Stimulated activated naive CD8-positive, alpha-beta T cell treated with anti-CD3 and anti-CD28 coated beads, Interleukin-15, amount 100 ng/mL, for 72 hours (primary cell): ENCODE measurements at regions not wholly inside any gene's neighbourhood (a gene's known extent, or its start where the extent isn't known, plus 50 kb on each side); places are given as distances from the start of the nearest gene placed in this dataset.

ENCODE experiments used
- ATAC-seq: fragments of 150-1000 bp; cut with Tn5 transposase; 2 replicates; pipeline ENCODE4 v1.10.0; 2021; ENCODE audit warnings: mild to moderate bottlenecking, moderate library complexity
- DNase-seq, 2 donors: peaks; one replicate each; pipeline ENCODE4 v3.0.0; 2021 to 2022
- H3K27ac Mint-ChIP-seq, 2 donors: one replicate each; pipeline ENCODE4 v1.8.0; 2022; ENCODE audit warnings: mild to moderate bottlenecking in 2 of 2, mixed read lengths in 2 of 2, moderate library complexity in 2 of 2
- H3K27me3 Mint-ChIP-seq: one replicate; pipeline ENCODE4 v1.8.0; 2022; ENCODE audit warnings: mixed read lengths
- H3K4me1 Mint-ChIP-seq: one replicate; pipeline ENCODE4 v1.8.0; 2022; ENCODE audit warnings: mild to moderate bottlenecking, mixed read lengths
- H3K4me3 Mint-ChIP-seq, 2 donors: one replicate each; pipeline ENCODE4 v1.8.0; 2022; ENCODE audit warnings: mild to moderate bottlenecking in 2 of 2, mixed read lengths in 2 of 2, moderate library complexity in 1 of 2
- H3K9me3 Mint-ChIP-seq, 2 donors: one replicate each; pipeline ENCODE4 v1.8.0; 2022; ENCODE audit warnings: mixed read lengths in 2 of 2

GRCh38 chr3:139283301-139283700 lies 60.5 kb upstream of the MRPS22 start:
- H3K4me3 Mint-ChIP-seq: no peak overlapping the region
- no peak for ATAC-seq
- H3K27ac Mint-ChIP-seq: no peak overlapping the region

GRCh38 chr3:139284221-139284620 lies 59.6 kb upstream of the MRPS22 start:
- Mint-ChIP-seq H3K27ac (no peak overlapping the region), H3K9me3 (no peaks in the 10 kb centered on the region), H3K4me1 (no peaks in the 10 kb centered on the region), H3K27me3 (peaks cover 16% of the 10 kb centered on the region), H3K4me3 (no peak overlapping the region)
- DNase-seq (no peak), ATAC-seq (no peak)

More at GRCh38 chr3:139283301-139283700, 60.5 kb upstream of the MRPS22 start:
- Mint-ChIP-seq H3K9me3 (no peaks in the 10 kb centered on the region), H3K27me3 (peaks cover 25% of the 10 kb centered on the region), H3K4me1 (no peaks in the 10 kb centered on the region)
- DNase-seq: no peak

DNA sequence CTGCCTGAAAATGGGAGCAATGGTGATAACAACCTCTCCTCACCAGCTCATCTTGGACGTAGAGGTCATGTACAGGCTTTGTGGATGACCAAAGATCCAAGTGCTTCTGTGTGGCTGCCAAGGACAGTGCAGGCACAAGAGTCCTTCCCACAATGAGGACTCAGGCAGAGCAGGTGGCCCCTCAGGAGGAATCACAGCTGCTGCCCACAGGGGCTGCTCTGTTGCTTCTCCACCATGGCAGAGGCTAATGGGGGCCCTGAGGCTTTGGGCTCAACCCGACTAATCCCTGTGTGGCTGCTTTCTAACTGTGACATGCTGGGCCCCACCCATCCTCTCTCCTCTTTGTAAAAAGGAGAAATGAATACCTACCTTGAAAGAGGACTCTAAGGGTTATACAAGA lies 58.1 kb upstream of the MRPS22 start:
- peaks cover 8% of the 10 kb centered on the region for H3K27me3 Mint-ChIP-seq
- ATAC-seq (no peak), DNase-seq (no peak)
- no peak overlapping the region for H3K27ac Mint-ChIP-seq
- no peak overlapping the region for H3K4me3 Mint-ChIP-seq
- H3K9me3 Mint-ChIP-seq: no peaks in the 10 kb centered on the region
- H3K4me1 Mint-ChIP-seq: no peaks in the 10 kb centered on the region

GRCh38 chr3:139286241-139286640 lies 57.6 kb upstream of the MRPS22 start:
- Mint-ChIP-seq H3K4me1 (no peaks in the 10 kb centered on the region), H3K4me3 (no peak overlapping the region), H3K27me3 (peaks cover 6% of the 10 kb centered on the region), H3K9me3 (no peaks in the 10 kb centered on the region), H3K27ac (no peak overlapping the region)
- DNase-seq: no peak
- ATAC-seq: peak; percentile 24

DNA sequence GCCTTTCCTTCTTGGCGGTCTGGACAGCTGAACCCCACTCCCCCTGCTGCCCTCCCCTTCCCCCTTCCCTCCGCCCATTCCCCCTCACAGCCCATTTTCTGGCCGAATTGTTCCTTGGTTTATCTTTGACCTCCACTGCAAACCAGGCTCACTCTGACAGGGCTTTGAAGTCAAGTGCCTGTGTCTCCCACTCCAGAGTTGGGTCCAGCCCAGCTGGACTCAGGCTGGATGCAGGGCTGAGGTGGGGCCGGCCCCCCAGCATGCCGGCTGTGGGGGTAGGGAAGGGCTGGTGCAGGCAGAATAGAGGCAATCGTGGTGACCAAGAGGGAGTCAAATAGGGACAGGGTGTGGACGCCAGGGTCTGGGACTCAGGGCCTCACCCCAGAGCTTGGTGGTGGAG lies 57.0 kb upstream of the MRPS22 start:
- ATAC-seq (no peak), DNase-seq (no peak)
- Mint-ChIP-seq H3K4me3 (no peak overlapping the region), H3K9me3 (no peaks in the 10 kb centered on the region), H3K27ac (no peak overlapping the region), H3K27me3 (peaks cover under 1% of the 10 kb centered on the region), H3K4me1 (no peaks in the 10 kb centered on the region)

DNA sequence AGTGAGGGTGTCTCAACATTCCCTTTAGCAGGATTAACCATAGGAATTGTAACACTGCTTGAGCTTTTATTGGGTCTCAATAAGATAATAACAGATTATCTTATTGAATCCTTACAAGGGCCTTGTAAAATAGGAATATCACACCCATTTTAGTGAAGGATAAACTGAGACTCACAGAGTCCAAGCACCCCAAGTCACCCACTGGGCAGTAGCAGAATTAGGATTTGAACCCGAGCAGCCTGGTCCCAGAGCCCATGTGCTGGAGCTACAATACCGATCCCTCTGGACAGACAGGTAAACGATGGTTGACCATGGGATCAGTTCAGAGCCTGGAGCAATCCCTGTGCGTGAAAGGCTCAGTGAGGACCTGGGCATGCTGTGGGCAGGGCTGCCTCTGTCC lies 56.3 kb upstream of the MRPS22 start:
- ATAC-seq: no peak
- Mint-ChIP-seq H3K27ac (no peak overlapping the region), H3K27me3 (no peaks in the 10 kb centered on the region)

GRCh38 chr3:139288266-139288821 lies 55.5 kb upstream of the MRPS22 start:
- no peaks in the 10 kb centered on the region for H3K9me3 Mint-ChIP-seq
- no peak for DNase-seq

More for the DNA sequence above, 56.3 kb upstream of the MRPS22 start:
- H3K4me1 Mint-ChIP-seq: no peaks in the 10 kb centered on the region
- H3K4me3 Mint-ChIP-seq: no peak overlapping the region
- H3K9me3 Mint-ChIP-seq: no peaks in the 10 kb centered on the region
- no peak for DNase-seq

GRCh38 chr3:139289860-139290524 lies 53.8 kb upstream of the MRPS22 start:
- peaks cover 8% of the 10 kb centered on the region for H3K27me3 Mint-ChIP-seq

More at GRCh38 chr3:139288266-139288821, 55.5 kb upstream of the MRPS22 start:
- Mint-ChIP-seq H3K4me1 (no peaks in the 10 kb centered on the region), H3K27ac (no peak overlapping the region), H3K27me3 (no peaks in the 10 kb centered on the region), H3K4me3 (no peak overlapping the region)
- no peak for ATAC-seq

GRCh38 chr3:139291276-139292051 lies 52.4 kb upstream of the MRPS22 start:
- peaks cover 8% of the 10 kb centered on the region for H3K27me3 Mint-ChIP-seq
- peak overlapping the region in 1 of 2 donors; percentile 71 for H3K27ac Mint-ChIP-seq
- no peaks in the 10 kb centered on the region for H3K9me3 Mint-ChIP-seq
- DNase-seq (no peak), ATAC-seq (no peak)
- no peaks in the 10 kb centered on the region for H3K4me1 Mint-ChIP-seq
- H3K4me3 Mint-ChIP-seq: no peak overlapping the region

More at GRCh38 chr3:139289860-139290524, 53.8 kb upstream of the MRPS22 start:
- no peak for DNase-seq
- no peak for ATAC-seq
- Mint-ChIP-seq H3K9me3 (no peaks in the 10 kb centered on the region), H3K4me1 (no peaks in the 10 kb centered on the region), H3K27ac (peak overlapping the region in 1 of 2 donors; percentile 5), H3K4me3 (no peak overlapping the region)

GRCh38 chr3:139292192-139292591 lies 51.6 kb upstream of the MRPS22 start:
- Mint-ChIP-seq H3K4me3 (no peak overlapping the region), H3K9me3 (no peaks in the 10 kb centered on the region), H3K27me3 (peaks cover 8% of the 10 kb centered on the region), H3K27ac (no peak overlapping the region), H3K4me1 (no peaks in the 10 kb centered on the region)
- DNase-seq: no peak
- no peak for ATAC-seq

GRCh38 chr3:139292711-139293664 lies 50.8 kb upstream of the MRPS22 start:
- no peak overlapping the region for H3K4me3 Mint-ChIP-seq
- ATAC-seq (no peak), DNase-seq (no peak)
- H3K4me1 Mint-ChIP-seq: no peaks in the 10 kb centered on the region
- no peak overlapping the region for H3K27ac Mint-ChIP-seq
- H3K9me3 Mint-ChIP-seq: no peaks in the 10 kb centered on the region
- peaks cover 8% of the 10 kb centered on the region for H3K27me3 Mint-ChIP-seq

GRCh38 chr3:139293665-139294023 lies 50.2 kb upstream of the MRPS22 start:
- Mint-ChIP-seq H3K4me3 (no peak overlapping the region), H3K27ac (no peak overlapping the region), H3K27me3 (peaks cover 8% of the 10 kb centered on the region), H3K4me1 (no peaks in the 10 kb centered on the region), H3K9me3 (no peaks in the 10 kb centered on the region)
- ATAC-seq (no peak), DNase-seq (no peak)
